ENCODE measurements at regions not wholly inside any gene's neighbourhood (a gene's known extent, or its start where the extent isn't known, plus 50 kb on each side); places are given as distances from the start of the nearest gene placed in this dataset.
"Not testable (repeated sequence)": the region's sequence is repeated elsewhere in the genome, so short reads cannot be mapped to it uniquely, and the experiment has no call there.

- TF ChIP-seq SIN3A (IDR thresholded peaks at IDR 0.05; ENCODE audit: borderline replicate concordance, low read depth, low read length), result no peak
- TF ChIP-seq EP300 (IDR thresholded peaks at IDR 0.05; ENCODE audit: borderline replicate concordance in 1 of 2, low read depth in 1 of 2, low read length in 1 of 2), result no peak
- no peak for TF ChIP-seq YY1 (IDR thresholded peaks at IDR 0.05; ENCODE audit: low read depth)
- TF ChIP-seq MEF2A (IDR thresholded peaks at IDR 0.05; ENCODE audit: borderline replicate concordance, low read depth), result no peak
- no peak for TF ChIP-seq NRF1 (IDR thresholded peaks at IDR 0.05; ENCODE audit: low read depth, low read length)
- TF ChIP-seq SMC3 (IDR thresholded peaks at IDR 0.05; ENCODE audit: low read depth, low read length), result no peak
- no peak for TF ChIP-seq ELF1 (IDR thresholded peaks at IDR 0.05)
- no peak for TF ChIP-seq ZBTB33 (IDR thresholded peaks at IDR 0.05; ENCODE audit: borderline replicate concordance, low read depth)
- no peak overlapping the region for H3K27ac ChIP-seq (ENCODE audit: low read depth in 2 of 2, low read length in 1 of 2)
- H3K36me3 ChIP-seq (replicated peaks in 1 of 2; ENCODE audit: control insufficient read depth in 1 of 2, insufficient read depth in 2 of 2, low read length in 1 of 2), result no peaks in the 10 kb centered on the region
- H3F3A ChIP-seq (replicated peaks; ENCODE audit: insufficient read depth), result no peaks in the 10 kb centered on the region
- no peak overlapping the region for H2AFZ ChIP-seq (ENCODE audit: low read depth)
- no peaks in the 10 kb centered on the region for H3K4me1 ChIP-seq (ENCODE audit: control insufficient read depth in 1 of 2, insufficient read depth in 2 of 2, low read depth in 1 of 2, low read length in 1 of 2)
- no peaks in the 10 kb centered on the region for H3K9me3 ChIP-seq
- no peak for DNase-seq
- H3K9ac ChIP-seq, result no peak overlapping the region
- H3K4me2 ChIP-seq, result no peak overlapping the region
- no peaks in the 10 kb centered on the region for H3K9me2 ChIP-seq
- no peaks in the 10 kb centered on the region for H4K20me1 ChIP-seq (ENCODE audit: insufficient read depth)
- WGBS (ENCODE audit: low lambda C conversion rate), result 3% methylated on average over 5 of the region's 9 CpGs
- H3K4me3 ChIP-seq (ENCODE audit: low read depth in 2 of 2, low read length in 1 of 2), result no peak overlapping the region
- CTCF ChIA-PET, result no interaction called here
- POLR2A ChIA-PET, result no interaction called here
- no peaks in the 10 kb centered on the region for H3K27me3 ChIP-seq (ENCODE audit: insufficient read depth)
- no peaks in the 10 kb centered on the region for H3K79me2 ChIP-seq (ENCODE audit: insufficient read depth)
Observed at GRCh38 chr5:50292735-50293394, 148.2 kb downstream of the EMB start.

- H3F3A ChIP-seq (replicated peaks; ENCODE audit: insufficient read depth); POLR2A ChIA-PET; H3K4me1 ChIP-seq (ENCODE audit: control insufficient read depth in 1 of 2, insufficient read depth in 2 of 2, low read depth in 1 of 2, low read length in 1 of 2); CTCF ChIA-PET; DNase-seq; H3K4me2 ChIP-seq; H3K27me3 ChIP-seq (ENCODE audit: insufficient read depth); H3K4me3 ChIP-seq (ENCODE audit: low read depth in 2 of 2, low read length in 1 of 2); H4K20me1 ChIP-seq (ENCODE audit: insufficient read depth); H3K9me3 ChIP-seq; H2AFZ ChIP-seq (ENCODE audit: low read depth); H3K36me3 ChIP-seq (replicated peaks in 1 of 2; ENCODE audit: control insufficient read depth in 1 of 2, insufficient read depth in 2 of 2, low read length in 1 of 2); H3K27ac ChIP-seq (ENCODE audit: low read depth in 2 of 2, low read length in 1 of 2); H3K9ac ChIP-seq; H3K9me2 ChIP-seq; H3K79me2 ChIP-seq (ENCODE audit: insufficient read depth): not testable (repeated sequence)
- 8% methylated on average over 4 of the region's 10 CpGs for WGBS (ENCODE audit: low lambda C conversion rate)
Observed at GRCh38 chr5:50280461-50280860, 160.6 kb downstream of the EMB start.

Measured in SK-N-SH (cell line).